ENCODE measurements at regions not wholly inside any gene's neighbourhood (a gene's known extent, or its start where the extent isn't known, plus 50 kb on each side); places are given as distances from the start of the nearest gene placed in this dataset.

- TF ChIP-seq POLR2A (IDR thresholded peaks at IDR 0.05) (no peak), POLR2AphosphoS5 (IDR thresholded peaks at IDR 0.05) (no peak), CTCF (IDR thresholded peaks at IDR 0.05 in 8 of 11, conservative IDR thresholded peaks at IDR 0.05 in 3 of 11) (no peak)
- Histone ChIP-seq H3K27me3 (replicated peaks in 1 of 7) (no peaks in the 10 kb centered on the region), H3K4me3 (no peak overlapping the region), H3K4me1 (no peaks in the 10 kb centered on the region), H3K27ac (no peak overlapping the region), H3K9me3 (peaks cover 3 to 21% (median 16%) of the 10 kb centered on the region in 8 donors), H3K36me3 (no peaks in the 10 kb centered on the region)
- DNase-seq, result no peak
- intact Hi-C loops (cut with DNase I; ENCODE audit: low total_unique reads), result no loop called here
- WGBS, 5 donors, result 77 to 87% (median 80%) methylated on average over 6 of the region's 6 CpGs
Measured at GRCh38 chr14:65803885-65804284, 391.4 kb downstream of the FUT8 start.

- 67 to 82% (median 73%) methylated on average over 13 to 14 of the region's 14 CpGs for WGBS, 5 donors
- DNase-seq, result no peak
- Histone ChIP-seq H3K27ac (no peak overlapping the region), H3K9me3 (peaks cover 3 to 28% (median 21%) of the 10 kb centered on the region in 8 donors), H3K4me3 (no peak overlapping the region), H3K27me3 (replicated peaks in 1 of 7) (no peaks in the 10 kb centered on the region), H3K36me3 (no peaks in the 10 kb centered on the region), H3K4me1 (no peaks in the 10 kb centered on the region)
- no peak for TF ChIP-seq POLR2A (IDR thresholded peaks at IDR 0.05)
- TF ChIP-seq CTCF (IDR thresholded peaks at IDR 0.05 in 8 of 11, conservative IDR thresholded peaks at IDR 0.05 in 3 of 11), result no peak
- no peak for TF ChIP-seq POLR2AphosphoS5 (IDR thresholded peaks at IDR 0.05)
- intact Hi-C loops (cut with DNase I; ENCODE audit: low total_unique reads), result no loop called here
Measured at GRCh38 chr14:65804439-65805112, 392.0 kb downstream of the FUT8 start.

GRCh38 chr14:65805113-65805473, 392.6 kb downstream of the FUT8 start:
- DNase-seq, result no peak
- Histone ChIP-seq H3K27me3 (replicated peaks in 1 of 7) (no peaks in the 10 kb centered on the region), H3K4me1 (no peaks in the 10 kb centered on the region), H3K4me3 (no peak overlapping the region), H3K27ac (no peak overlapping the region), H3K36me3 (no peaks in the 10 kb centered on the region), H3K9me3 (peaks cover 3 to 31% (median 21%) of the 10 kb centered on the region in 8 donors)
- no peak for TF ChIP-seq CTCF (IDR thresholded peaks at IDR 0.05 in 8 of 11, conservative IDR thresholded peaks at IDR 0.05 in 3 of 11)
- no peak for TF ChIP-seq POLR2AphosphoS5 (IDR thresholded peaks at IDR 0.05)
- no peak for TF ChIP-seq POLR2A (IDR thresholded peaks at IDR 0.05)
- intact Hi-C loops (cut with DNase I; ENCODE audit: low total_unique reads), result no loop called here
- 59 to 73% (median 65%) methylated on average over 3 of the region's 3 CpGs for whole genome bisulfite sequencing, 5 donors

- no peaks in the 10 kb centered on the region for H3K36me3 ChIP-seq
- H3K27ac ChIP-seq, result no peak overlapping the region
- H3K4me1 ChIP-seq, result no peaks in the 10 kb centered on the region
- H3K27me3 ChIP-seq (replicated peaks in 1 of 7), result no peaks in the 10 kb centered on the region
- no peak for TF ChIP-seq POLR2AphosphoS5 (IDR thresholded peaks at IDR 0.05)
- no peak for TF ChIP-seq CTCF (IDR thresholded peaks at IDR 0.05 in 8 of 11, conservative IDR thresholded peaks at IDR 0.05 in 3 of 11)
- TF ChIP-seq POLR2A (IDR thresholded peaks at IDR 0.05), result no peak
- WGBS, 5 donors, result 85 to 100% (median 94%) methylated on average over 2 of the region's 2 CpGs
- peaks cover 3 to 27% (median 21%) of the 10 kb centered on the region in 8 donors for H3K9me3 ChIP-seq
- no peak overlapping the region for H3K4me3 ChIP-seq
- intact Hi-C loops (cut with DNase I; ENCODE audit: low total_unique reads), result no loop called here
- no peak for DNase-seq
Measured at GRCh38 chr14:65808390-65808789, 395.9 kb downstream of the FUT8 start.
